ENCODE measurements at regions not wholly inside any gene's neighbourhood (a gene's known extent, or its start where the extent isn't known, plus 50 kb on each side); places are given as distances from the start of the nearest gene placed in this dataset.
"Not testable (repeated sequence)": the region's sequence is repeated elsewhere in the genome, so short reads cannot be mapped to it uniquely, and the experiment has no call there.

GRCh38 chr1:209198961-209199750, 384.4 kb upstream of the CAMK1G start:
- DNase-seq (ENCODE audit: low spot score) = no peak

GRCh38 chr1:209199822-209200221, 383.7 kb upstream of the CAMK1G start:
- intact Hi-C loops (cut with DNase I) = loop anchor here (10.0 kb wide), 2 partner anchors 315 to 1175 kb away; no protein-coding TSS in a partner anchor
- no peak for DNase-seq (ENCODE audit: low spot score)

More at GRCh38 chr1:209198961-209199750, 384.4 kb upstream of the CAMK1G start:
- intact Hi-C loops (cut with DNase I) = no loop called here

- not testable (repeated sequence) for DNase-seq (ENCODE audit: low spot score)
- intact Hi-C loops (cut with DNase I) = loop anchor here (10.0 kb wide), 2 partner anchors 312 to 1178 kb away; no protein-coding TSS in a partner anchor
These were observed 381.2 kb upstream of the CAMK1G start for GRCh38 chr1:209202321-209202720.

DNA sequence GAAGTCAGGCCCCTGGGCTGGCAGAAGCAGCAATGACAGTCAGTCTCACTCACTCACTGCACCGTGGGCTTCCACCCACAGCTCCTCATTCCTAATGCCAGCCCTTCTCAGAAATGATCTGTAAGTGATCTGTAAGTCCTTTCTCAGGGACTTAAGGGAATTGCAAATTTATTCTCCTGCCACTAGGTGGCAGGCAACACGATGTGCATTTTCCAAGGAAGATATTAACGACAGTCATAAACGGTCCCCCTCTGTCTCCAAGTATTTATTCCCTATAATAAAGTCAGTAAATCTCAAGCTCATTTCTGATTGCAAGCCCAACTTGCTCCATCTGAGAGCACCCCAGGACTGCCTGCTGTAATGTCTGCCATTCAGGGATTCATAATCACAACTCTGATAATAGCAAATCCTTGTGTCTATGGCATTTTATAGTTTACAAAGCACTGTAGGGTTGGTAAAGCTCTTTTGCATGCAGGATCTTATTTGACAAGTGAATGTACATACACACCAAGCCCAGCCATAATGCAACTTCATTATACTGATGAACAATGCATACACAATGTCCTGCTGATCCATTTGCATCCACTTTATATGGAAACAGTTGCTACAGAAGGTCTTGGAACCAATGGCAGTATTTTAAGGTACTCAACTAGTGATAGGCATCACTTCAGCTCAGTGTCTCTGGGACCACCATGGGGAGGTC, 380.5 kb upstream of the CAMK1G start:
- intact Hi-C loops (cut with DNase I) = loop anchor here (10.0 kb wide), 2 partner anchors 312 to 1178 kb away; no protein-coding TSS in a partner anchor
- no peak for DNase-seq (ENCODE audit: low spot score)

- intact Hi-C loops (cut with DNase I) = loop anchor here (10.0 kb wide), 2 partner anchors 311 to 1179 kb away; no protein-coding TSS in a partner anchor
- no peak for DNase-seq (ENCODE audit: low spot score)
These were observed 380.0 kb upstream of the CAMK1G start for GRCh38 chr1:209203533-209203895.

GRCh38 chr1:209205039-209205438, 378.5 kb upstream of the CAMK1G start:
- intact Hi-C loops (cut with DNase I) = loop anchor here (10.0 kb wide), 2 partner anchors 310 to 1180 kb away; no protein-coding TSS in a partner anchor
- DNase-seq (ENCODE audit: low spot score) = no peak

GRCh38 chr1:209207126-209207700, 376.3 kb upstream of the CAMK1G start:
- DNase-seq (ENCODE audit: low spot score) = no peak
- intact Hi-C loops (cut with DNase I) = loop anchor here (10.0 kb wide), 2 partner anchors 308 to 1182 kb away; no protein-coding TSS in a partner anchor

DNA sequence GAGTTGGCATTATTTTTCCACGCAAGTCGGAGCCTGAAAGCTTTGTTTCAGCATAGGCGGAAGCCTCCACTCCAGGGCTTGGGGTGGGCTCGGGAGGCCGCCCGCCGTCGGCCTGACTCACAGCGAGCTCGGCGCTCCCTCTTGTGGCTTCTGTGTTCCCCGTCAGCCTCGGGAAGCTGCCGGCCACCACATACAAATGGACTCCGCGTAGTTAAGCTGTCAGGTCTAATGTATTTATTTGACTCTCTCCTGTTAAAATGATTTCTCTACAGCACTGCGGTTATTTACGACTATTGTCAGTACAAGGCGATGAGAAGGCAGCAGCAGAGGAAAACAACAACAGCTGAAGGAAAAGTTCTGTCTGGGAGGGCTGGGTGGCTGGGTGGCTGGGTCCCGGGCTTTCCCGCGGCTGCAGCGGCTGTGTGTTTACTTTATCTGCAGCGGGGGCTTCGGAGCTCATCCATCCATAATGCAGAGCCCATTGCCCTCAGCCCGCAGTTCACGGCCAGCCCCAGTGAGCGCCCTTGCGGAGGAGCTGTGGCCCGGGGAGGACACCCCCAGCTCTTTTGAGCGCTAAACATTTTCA, 375.7 kb upstream of the CAMK1G start:
- intact Hi-C loops (cut with DNase I) = loop anchor here (10.0 kb wide), 2 partner anchors 307 to 1183 kb away; no protein-coding TSS in a partner anchor

GRCh38 chr1:209208648-209209047, 374.9 kb upstream of the CAMK1G start:
- intact Hi-C loops (cut with DNase I) = loop anchor here (10.0 kb wide), 2 partner anchors 306 to 1184 kb away; no protein-coding TSS in a partner anchor
- DNase-seq (ENCODE audit: low spot score) = no peak

More for the DNA sequence above, 375.7 kb upstream of the CAMK1G start:
- no peak for DNase-seq (ENCODE audit: low spot score)

GRCh38 chr1:209213989-209214388, 369.5 kb upstream of the CAMK1G start:
- intact Hi-C loops (cut with DNase I) = no loop called here
- no peak for DNase-seq (ENCODE audit: low spot score)

DNA sequence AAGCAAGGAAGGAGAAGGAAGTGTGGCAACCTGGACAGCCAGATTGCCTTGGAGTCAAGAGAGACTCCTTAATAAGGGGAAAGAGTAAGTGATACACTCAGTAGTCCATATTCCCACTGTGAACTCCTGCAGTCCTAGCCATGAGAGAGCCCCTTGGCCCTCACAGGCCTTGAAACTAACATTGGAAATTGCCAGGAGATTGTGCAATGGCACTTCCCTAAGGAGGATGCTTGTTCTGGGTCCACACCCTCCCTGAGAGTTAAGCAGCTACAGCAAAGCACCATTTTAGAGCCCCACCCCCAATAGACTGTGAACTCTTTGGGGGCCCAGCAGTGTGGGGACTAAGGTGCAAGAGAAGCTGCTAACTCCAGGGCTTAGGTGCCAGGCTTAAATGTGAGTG, 367.7 kb upstream of the CAMK1G start:
- intact Hi-C loops (cut with DNase I) = no loop called here
- no peak for DNase-seq (ENCODE audit: low spot score)

GRCh38 chr1:209218113-209218512, 365.4 kb upstream of the CAMK1G start:
- DNase-seq (ENCODE audit: low spot score) = no peak
- intact Hi-C loops (cut with DNase I) = no loop called here

DNA sequence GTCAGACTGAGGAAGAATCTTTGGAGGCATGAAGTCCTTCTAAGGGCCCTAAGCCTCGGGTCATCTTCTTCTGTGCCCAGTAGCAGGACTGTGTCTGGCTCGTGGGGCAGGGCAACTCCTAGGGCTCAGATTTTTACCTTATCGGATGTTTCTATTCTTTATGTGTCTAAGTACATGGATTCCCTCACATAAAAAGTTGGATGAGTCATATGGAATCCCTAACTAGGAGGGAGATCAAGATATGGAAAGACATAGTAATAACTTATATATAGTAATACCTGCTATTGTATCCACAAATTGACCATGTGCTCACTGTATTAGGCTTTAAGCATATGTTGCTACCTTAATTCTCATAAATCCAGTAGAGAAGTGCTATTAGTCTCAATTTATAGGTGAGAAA, 364.5 kb upstream of the CAMK1G start:
- no peak for DNase-seq (ENCODE audit: low spot score)
- intact Hi-C loops (cut with DNase I) = no loop called here

DNA sequence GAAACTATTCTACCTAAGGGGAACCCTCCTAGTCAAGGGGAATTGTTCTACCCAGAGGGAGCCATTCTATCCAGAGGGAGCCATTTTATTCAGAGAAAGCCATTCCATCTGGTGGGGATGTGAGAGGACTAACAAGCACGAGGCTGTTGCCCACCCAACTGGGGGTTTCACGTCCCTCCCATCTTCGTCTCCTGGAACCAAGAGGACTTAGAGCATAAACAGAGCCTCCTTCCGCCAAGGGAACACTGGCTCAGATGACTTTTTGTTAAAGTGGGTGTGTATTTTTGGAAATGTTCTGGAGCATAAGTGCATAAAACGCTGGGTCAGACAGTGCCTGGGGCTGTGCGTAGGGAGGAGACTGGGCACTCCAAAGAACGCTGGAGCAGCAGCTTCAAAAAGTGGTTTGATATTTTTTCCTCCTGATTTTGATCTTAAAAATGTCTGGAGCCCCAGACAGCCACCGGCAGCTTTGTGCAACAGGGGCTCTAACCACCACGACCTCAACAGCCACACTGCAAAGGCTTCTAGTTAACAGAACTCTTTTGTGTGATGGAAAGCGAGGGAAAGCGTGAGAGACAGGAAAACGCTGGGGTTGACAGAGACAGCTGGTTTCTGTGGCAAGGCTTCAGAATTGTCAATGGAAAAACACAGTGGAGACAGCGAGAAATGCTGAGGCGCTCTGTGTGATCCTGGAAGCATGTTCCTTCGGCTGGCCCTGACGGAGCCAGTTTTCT, 363.6 kb upstream of the CAMK1G start:
- intact Hi-C loops (cut with DNase I) = no loop called here
- no peak for DNase-seq (ENCODE audit: low spot score)

DNA sequence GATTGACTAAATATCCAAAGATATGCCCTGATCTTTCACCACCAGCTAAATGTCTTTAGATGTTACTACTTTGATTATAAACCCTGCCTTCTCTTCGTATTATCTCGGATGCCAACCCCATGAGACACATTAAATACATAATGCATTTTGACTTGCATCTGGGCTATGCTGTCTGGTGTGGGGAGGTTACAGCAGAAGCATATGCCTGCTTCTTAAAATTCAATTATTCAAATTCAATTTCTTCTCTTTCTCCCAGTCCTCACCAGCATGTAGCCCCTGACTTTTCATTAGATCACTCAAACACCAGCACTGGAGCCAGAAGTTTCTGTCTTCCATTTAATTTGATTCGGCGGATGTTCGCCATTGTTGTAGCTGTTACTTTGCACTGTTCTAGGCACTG, 360.7 kb upstream of the CAMK1G start:
- no peak for DNase-seq (ENCODE audit: low spot score)
- intact Hi-C loops (cut with DNase I) = no loop called here

GRCh38 chr1:209223791-209224190, 359.7 kb upstream of the CAMK1G start:
- intact Hi-C loops (cut with DNase I) = no loop called here

GRCh38 chr1:209224886-209225285, 358.6 kb upstream of the CAMK1G start:
- intact Hi-C loops (cut with DNase I) = no loop called here
- DNase-seq (ENCODE audit: low spot score) = no peak

More at GRCh38 chr1:209223791-209224190, 359.7 kb upstream of the CAMK1G start:
- DNase-seq (ENCODE audit: low spot score) = no peak

- intact Hi-C loops (cut with DNase I) = no loop called here
- DNase-seq (ENCODE audit: low spot score) = no peak
These were observed 356.3 kb upstream of the CAMK1G start for GRCh38 chr1:209227171-209227570.

- no peak for DNase-seq (ENCODE audit: low spot score)
These were observed 355.6 kb upstream of the CAMK1G start for GRCh38 chr1:209227941-209228340.

More at GRCh38 chr1:209227941-209228340, 355.6 kb upstream of the CAMK1G start:
- intact Hi-C loops (cut with DNase I) = no loop called here

Data from cardiac septum (tissue), 1 donor.